Loucy (cell line): ENCODE measurements at regions not wholly inside any gene's neighbourhood (a gene's known extent, or its start where the extent isn't known, plus 50 kb on each side); places are given as distances from the start of the nearest gene placed in this dataset.

ENCODE experiments used
- CTCF ChIP-seq: fragments of 200-600 bp; sonication (generic); conservative IDR thresholded peaks from 2 replicates; pipeline ENCODE4 v1.5.1; 2014; ENCODE audit warnings: mild to moderate bottlenecking, antibody characterized with exemption, low read length
- EZH2phosphoT487 ChIP-seq: fragments of 200-600 bp; IDR thresholded peaks from 2 replicates; pipeline ENCODE4 v1.6.1; 2018; ENCODE audit warnings: antibody characterized with exemption, mild to moderate bottlenecking, moderate library complexity, borderline replicate concordance

GRCh38 chr21:38984568-38984967 is 178.8 kb downstream of the ETS2 start:
- TF ChIP-seq CTCF (no peak), EZH2phosphoT487 (no peak)
